H1 (cell line): ENCODE measurements at regions not wholly inside any gene's neighbourhood (a gene's known extent, or its start where the extent isn't known, plus 50 kb on each side); places are given as distances from the start of the nearest gene placed in this dataset.

Source experiments
- CTCF ChIA-PET: fragments of 300-600 bp; sonication (Branson Sonifier 250); formaldehyde crosslinking; loops from one replicate; lab custom pipeline; 2021; ENCODE audit not compliant: partially characterized antibody; lab: Charles Lee
- POLR2A ChIA-PET: fragments of 300-600 bp; sonication (Branson Sonifier 250); formaldehyde crosslinking; loops from one replicate; lab custom pipeline; 2021; ENCODE audit warnings: inconsistent platforms; ENCODE audit not compliant: partially characterized antibody; lab: Charles Lee
- DNase-seq, 2 experiments: peaks; one replicate each; pipeline versions ENCODE4 v3.0.0 to v3.0.0-alpha.2; 2010 to 2022; ENCODE audit warnings: low spot score in 2 of 2, low read depth in 1 of 2, mixed read lengths in 1 of 2
- FAIRE-seq: peaks from 2 replicates; lab custom pipeline; 2011; peaks lifted over from hg19 to GRCh38; lab: Jason Lieb, UNC
- H2AFZ ChIP-seq: 2 replicates; pipeline ENCODE4 v1.8.1; 2012; ENCODE audit warnings: low read length, inconsistent platforms
- H2AK5ac ChIP-seq: 2 replicates; pipeline ENCODE4 v1.6.1; 2013; ENCODE audit warnings: low read depth, low read length
- H2BK120ac ChIP-seq: replicated peaks from 2 replicates; pipeline ENCODE3; 2013; ENCODE audit warnings: low read depth, low read length, inconsistent platforms
- H2BK12ac ChIP-seq: 2 replicates; pipeline ENCODE4 v1.6.1; 2013; ENCODE audit warnings: low read depth, low read length
- H2BK15ac ChIP-seq: 2 replicates; pipeline ENCODE4 v1.6.1; 2013; ENCODE audit warnings: low read length
- H2BK20ac ChIP-seq: 2 replicates; pipeline ENCODE4 v1.6.1; 2013; ENCODE audit warnings: low read length
- H2BK5ac ChIP-seq: 2 replicates; pipeline ENCODE4 v1.6.1; 2013; ENCODE audit warnings: low read depth, low read length
- H3K14ac ChIP-seq: 2 replicates; pipeline ENCODE4 v1.6.1; 2013; ENCODE audit warnings: inconsistent platforms; ENCODE audit not compliant: insufficient read length
- H3K18ac ChIP-seq: 2 replicates; pipeline ENCODE4 v1.6.1; 2013; ENCODE audit warnings: low read length; ENCODE audit errors: extremely low read depth
- H3K23ac ChIP-seq: 2 replicates; pipeline ENCODE4 v1.6.1; 2013; ENCODE audit warnings: inconsistent platforms; ENCODE audit not compliant: insufficient read length
- H3K23me2 ChIP-seq: 2 replicates; pipeline ENCODE4 v1.6.1; 2013; ENCODE audit warnings: low read depth, low read length
- H3K27ac ChIP-seq: 2 replicates; pipeline ENCODE4 v1.6.1; 2011; ENCODE audit warnings: low read depth, low read length, inconsistent platforms
- H3K27me3 ChIP-seq, 4 experiments: replicated peaks in 1 of 4; 1 replicate in 1 of 4; 2 replicates in 3 of 4; pipeline versions ENCODE4 v1.6.1 to v1.8.1; 2011 to 2013; ENCODE audit warnings: low read length in 3 of 4, mild to moderate bottlenecking in 3 of 4, inconsistent platforms in 2 of 4, mixed read lengths in 2 of 4, moderate library complexity in 1 of 4; ENCODE audit not compliant: control insufficient read depth in 3 of 4, insufficient read depth in 3 of 4; ENCODE audit errors: extremely low read depth in 1 of 4
- H3K36me3 ChIP-seq, 4 experiments: 2 replicates each; pipeline versions ENCODE4 v1.6.1 to v1.8.1; 2011 to 2013; ENCODE audit warnings: mild to moderate bottlenecking in 4 of 4, low read length in 3 of 4, moderate library complexity in 2 of 4, control low read depth in 1 of 4, inconsistent platforms in 1 of 4; ENCODE audit not compliant: insufficient read depth in 4 of 4, control insufficient read depth in 2 of 4
- H3K4ac ChIP-seq: replicated peaks from 2 replicates; pipeline ENCODE3; 2013; ENCODE audit warnings: low read length, low read depth, mixed read lengths, inconsistent platforms; ENCODE audit not compliant: insufficient read length
- H3K4me1 ChIP-seq, 4 experiments: replicated peaks in 1 of 4; 1 replicate in 1 of 4; 2 replicates in 3 of 4; pipeline versions ENCODE4 v1.6.1 to v1.8.1; 2011 to 2013; ENCODE audit warnings: low read length in 3 of 4, inconsistent platforms in 2 of 4, mixed read lengths in 1 of 4; ENCODE audit not compliant: insufficient read depth in 4 of 4, control insufficient read depth in 3 of 4
- H3K4me2 ChIP-seq, 2 experiments: 2 replicates each; pipeline versions ENCODE4 v1.6.1 to v1.8.1; 2011 to 2013; ENCODE audit warnings: low read depth in 2 of 2, low read length in 2 of 2, control low read depth in 1 of 2, inconsistent platforms in 1 of 2, mild to moderate bottlenecking in 1 of 2; ENCODE audit not compliant: insufficient read depth in 1 of 2
- H3K4me3 ChIP-seq, 4 experiments: fragments of 200-600, 300-600 bp in 1 of 4; sonication (generic), shearing (Covaris generic), sonication (Bioruptor Twin) in 1 of 4; 2 replicates each; pipeline versions ENCODE4 v1.5.1 to v1.8.1; 2011 to 2016; ENCODE audit warnings: low read length in 4 of 4, low read depth in 3 of 4, control low read depth in 2 of 4, inconsistent platforms in 2 of 4, mild to moderate bottlenecking in 2 of 4, mixed read lengths in 1 of 4, moderate library complexity in 1 of 4; ENCODE audit not compliant: insufficient read depth in 2 of 4; ENCODE audit errors: extremely low read depth in 1 of 4
- H3K56ac ChIP-seq: replicated peaks from 2 replicates; pipeline ENCODE3; 2013; ENCODE audit warnings: low read depth, mild to moderate bottlenecking, mixed read lengths, low read length, inconsistent platforms; ENCODE audit not compliant: insufficient read length
- H3K79me1 ChIP-seq: 2 replicates; pipeline ENCODE4 v1.6.1; 2013; ENCODE audit warnings: low read depth, low read length, control low read depth
- H3K79me2 ChIP-seq, 2 experiments: 2 replicates each; pipeline versions ENCODE4 v1.6.1 to v1.8.1; 2012 to 2013; ENCODE audit warnings: low read length in 2 of 2, mild to moderate bottlenecking in 2 of 2, inconsistent platforms in 1 of 2; ENCODE audit not compliant: insufficient read depth in 2 of 2, control insufficient read depth in 1 of 2
- H3K9ac ChIP-seq, 4 experiments: replicated peaks in 1 of 4; 1 replicate in 1 of 4; 2 replicates in 3 of 4; pipeline versions ENCODE4 v1.6.1 to v1.8.1; 2011 to 2013; ENCODE audit warnings: low read depth in 3 of 4, low read length in 3 of 4, control low read depth in 2 of 4, mild to moderate bottlenecking in 2 of 4, moderate library complexity in 2 of 4, inconsistent platforms in 1 of 4; ENCODE audit errors: extremely low read depth in 1 of 4
- H3K9me3 ChIP-seq, 2 experiments: 2 replicates each; pipeline versions ENCODE4 v1.6.1 to v1.8.1; 2012 to 2013; ENCODE audit warnings: mild to moderate bottlenecking in 2 of 2, moderate library complexity in 2 of 2, control low read depth in 1 of 2, inconsistent platforms in 1 of 2, low read depth in 1 of 2, low read length in 1 of 2, mixed read lengths in 1 of 2; ENCODE audit not compliant: insufficient read depth in 2 of 2
- H4K20me1 ChIP-seq, 2 experiments: replicated peaks in 1 of 2; 2 replicates each; pipeline versions ENCODE3 to v1.8.1; 2011 to 2013; ENCODE audit warnings: inconsistent platforms in 2 of 2, low read length in 2 of 2, mild to moderate bottlenecking in 1 of 2; ENCODE audit not compliant: insufficient read depth in 2 of 2, control insufficient read depth in 1 of 2
- H4K5ac ChIP-seq: 2 replicates; pipeline ENCODE4 v1.6.1; 2013; ENCODE audit warnings: low read length, low read depth, mixed read lengths, inconsistent platforms; ENCODE audit not compliant: insufficient read length
- H4K8ac ChIP-seq: 2 replicates; pipeline ENCODE4 v1.8.0; 2013; ENCODE audit warnings: mild to moderate bottlenecking, moderate library complexity, low read length, inconsistent platforms; ENCODE audit not compliant: insufficient read depth; ENCODE audit errors: extremely low read depth
- H4K91ac ChIP-seq: replicated peaks from 2 replicates; pipeline ENCODE3; 2013; ENCODE audit warnings: low read length, mixed read lengths, inconsistent platforms; ENCODE audit not compliant: insufficient read length
- ASH2L ChIP-seq: fragments of 200-600, 300-600 bp; sonication (generic); IDR thresholded peaks from one replicate; pipeline ENCODE4 v1.7.1; 2017; ENCODE audit warnings: low read length
- CTBP2 ChIP-seq: IDR thresholded peaks from 2 replicates; pipeline ENCODE4 v1.7.0; 2011; ENCODE audit warnings: borderline replicate concordance, mild to moderate bottlenecking, moderate library complexity, mixed read lengths, low read length; ENCODE audit not compliant: insufficient read depth, insufficient read length
- GABPA ChIP-seq: IDR thresholded peaks from 2 replicates; pipeline ENCODE4 v1.6.1; 2011; ENCODE audit warnings: mild to moderate bottlenecking, low read length, moderate library complexity, borderline replicate concordance; ENCODE audit not compliant: insufficient read depth
- JUND ChIP-seq: IDR thresholded peaks from 2 replicates; pipeline ENCODE4 v1.6.1; 2011; ENCODE audit warnings: mild to moderate bottlenecking, improper control_type of control experiment, low read length
- KDM4A ChIP-seq: IDR thresholded peaks from one replicate; pipeline ENCODE4 v1.7.1; 2012; ENCODE audit warnings: low read depth, mild to moderate bottlenecking, moderate library complexity, low read length, inconsistent platforms; ENCODE audit not compliant: severe bottlenecking
- MAFK ChIP-seq: IDR thresholded peaks from 2 replicates; pipeline ENCODE4 v1.6.1; 2012; ENCODE audit warnings: low read depth, mild to moderate bottlenecking, improper control_type of control experiment, low read length
- NANOG ChIP-seq: IDR thresholded peaks from 2 replicates; pipeline ENCODE4 v1.6.1; 2011; ENCODE audit warnings: low read length, low read depth, mild to moderate bottlenecking, inconsistent platforms; ENCODE audit not compliant: insufficient read depth, poor library complexity, severe bottlenecking
- NRF1 ChIP-seq: IDR thresholded peaks from 2 replicates; pipeline ENCODE4 v1.6.1; 2011; ENCODE audit warnings: mild to moderate bottlenecking, low read depth, low read length, improper control_type of control experiment
- RAD21 ChIP-seq, 2 experiments: IDR thresholded peaks in 1 of 2; conservative IDR thresholded peaks in 1 of 2; 2 replicates each; pipeline ENCODE4 v1.6.1; 2011; ENCODE audit warnings: low read depth in 2 of 2, low read length in 2 of 2, improper control_type of control experiment in 1 of 2, inconsistent platforms in 1 of 2, mild to moderate bottlenecking in 1 of 2, moderate library complexity in 1 of 2
- RNF2 ChIP-seq: fragments of 200-900, 300-1000 bp; sonication (generic); IDR thresholded peaks from 2 replicates; pipeline ENCODE4 v1.7.1; 2016; ENCODE audit warnings: borderline replicate concordance, low read depth, mild to moderate bottlenecking, antibody characterized with exemption, low read length; ENCODE audit not compliant: poor library complexity, severe bottlenecking; ENCODE audit errors: missing control alignments
- SIN3A ChIP-seq, 2 experiments: IDR thresholded peaks in 1 of 2; conservative IDR thresholded peaks in 1 of 2; 2 replicates each; pipeline ENCODE4 v1.6.1; 2011 to 2012; ENCODE audit warnings: low read length in 2 of 2, improper control_type of control experiment in 1 of 2, low read depth in 1 of 2, mild to moderate bottlenecking in 1 of 2
- SP2 ChIP-seq: IDR thresholded peaks from 2 replicates; pipeline ENCODE4 v1.6.1; 2012; ENCODE audit warnings: mild to moderate bottlenecking, low read length, inconsistent platforms
- SRF ChIP-seq: IDR thresholded peaks from 2 replicates; pipeline ENCODE4 v1.6.1; 2011; ENCODE audit warnings: mild to moderate bottlenecking, low read depth, low read length, moderate library complexity
- TAF1 ChIP-seq: IDR thresholded peaks from 2 replicates; pipeline ENCODE4 v1.6.1; 2011; ENCODE audit warnings: mild to moderate bottlenecking, low read depth, low read length
- WGBS, 2 experiments: shearing (Covaris generic) in 1 of 2; methylation state at CpG; one replicate each; pipeline versions ENCODE4 v1.1.6 to v1.1.7; 2013 to 2015; ENCODE audit warnings: low lambda C conversion rate in 2 of 2, mixed read lengths in 2 of 2, inconsistent platforms in 1 of 2, low coverage in 1 of 2, missing lambda C conversion rate in 1 of 2; ENCODE audit not compliant: insufficient replicate concordance in 2 of 2, insufficient coverage in 1 of 2, insufficient read length in 1 of 2; ENCODE audit errors: extremely low coverage in 1 of 2, missing lambda C conversion rate in 1 of 2; 5-methylcytosine and 5-hydroxymethylcytosine counted together

DNA sequence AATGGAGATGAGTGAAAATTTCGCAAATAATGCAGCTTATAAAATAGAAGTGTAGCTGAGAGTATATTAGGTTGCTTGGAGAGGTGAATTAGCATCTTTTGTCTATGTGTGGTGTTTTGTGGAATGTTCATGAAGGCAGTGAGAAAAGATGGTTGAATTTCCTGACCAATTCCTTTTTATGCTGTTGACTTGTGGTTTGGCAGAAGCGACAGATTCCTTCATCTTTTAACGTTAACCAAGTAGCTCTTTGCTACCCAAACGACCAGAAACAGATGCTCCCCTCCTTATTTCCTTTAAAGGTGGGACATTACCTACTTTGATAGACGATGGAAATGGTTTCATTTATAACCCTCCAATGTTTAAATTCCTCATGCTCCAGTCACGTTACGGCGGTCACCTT is 390.5 kb downstream of the QKI start:
- no peaks in the 10 kb centered on the region for H3K79me2 ChIP-seq
- H3K4me3 ChIP-seq, result no peak overlapping the region
- H3K4me1 ChIP-seq, result no peaks in the 10 kb centered on the region
- DNase-seq (no peak), FAIRE-seq (no peak)
- no peak overlapping the region for H3K4ac ChIP-seq
- H3K18ac ChIP-seq, result no peak overlapping the region
- H3K4me2 ChIP-seq, result no peak overlapping the region
- H3K14ac ChIP-seq, result no peak overlapping the region
- no peak overlapping the region for H2BK12ac ChIP-seq
- ChIA-PET POLR2A (no interaction called here), CTCF (interaction anchor here (0.7 to 1.5 kb wide), 2 partner anchors 9 to 40 kb away, joined by 3 to 4 read pairs; no protein-coding TSS in a partner anchor)
- H3K27ac ChIP-seq, result no peak overlapping the region
- no peak overlapping the region for H4K91ac ChIP-seq
- no peak overlapping the region for H4K8ac ChIP-seq
- H2BK5ac ChIP-seq, result no peak overlapping the region
- H2BK20ac ChIP-seq, result no peak overlapping the region
- H3K56ac ChIP-seq, result no peak overlapping the region
- H2AK5ac ChIP-seq, result no peak overlapping the region
- 96% methylated on average over 8 of the region's 8 CpGs; no CpG with 5 or more reads in 1 of the 2 experiments for WGBS, 2 experiments
- H3K79me1 ChIP-seq, result no peaks in the 10 kb centered on the region
- peaks cover 0 to 1% (median 0%) of the 10 kb centered on the region in 4 experiments; a peak in 1 of 7 replicates for H3K27me3 ChIP-seq
- H3K23me2 ChIP-seq, result no peaks in the 10 kb centered on the region
- no peak overlapping the region for H2AFZ ChIP-seq
- no peak overlapping the region for H2BK120ac ChIP-seq
- H4K5ac ChIP-seq, result no peak overlapping the region
- no peaks in the 10 kb centered on the region for H3K9me3 ChIP-seq
- no peak overlapping the region for H2BK15ac ChIP-seq
- H4K20me1 ChIP-seq, result no peaks in the 10 kb centered on the region
- no peaks in the 10 kb centered on the region for H3K36me3 ChIP-seq
- H3K23ac ChIP-seq, result no peak overlapping the region
- H3K9ac ChIP-seq, result no peak overlapping the region
- TF ChIP-seq RNF2 (no peak), NRF1 (no peak), KDM4A (no peak), SRF (no peak), RAD21 (IDR thresholded peaks at IDR 0.05 in 1 of 2, conservative IDR thresholded peaks at IDR 0.05 in 1 of 2; ENCODE audit: low read depth in 2 of 2, low read length in 2 of 2) (no peak), SP2 (no peak), GABPA (no peak), ASH2L (no peak), MAFK (no peak), CTBP2 (no peak), SIN3A (conservative IDR thresholded peaks at IDR 0.05 in 1 of 2, IDR thresholded peaks at IDR 0.05 in 1 of 2; ENCODE audit: low read depth in 1 of 2, low read length in 2 of 2) (no peak), TAF1 (no peak), NANOG (no peak), JUND (no peak)
